GM12865 (cell line): ENCODE measurements at regions not wholly inside any gene's neighbourhood (a gene's known extent, or its start where the extent isn't known, plus 50 kb on each side); places are given as distances from the start of the nearest gene placed in this dataset.

Source experiments
- DNase-seq: peaks from one replicate; pipeline ENCODE4 v3.0.0; 2010; ENCODE audit warnings: low read depth
- H3K4me3 ChIP-seq: 2 replicates; pipeline ENCODE4 v1.5.1; 2011; ENCODE audit warnings: mild to moderate bottlenecking, low read depth, low read length, control low read depth
- CTCF ChIP-seq: IDR thresholded peaks from 2 replicates; pipeline ENCODE4 v1.5.1; 2011; ENCODE audit warnings: low read length, control low read depth, low read depth, inconsistent platforms; ENCODE audit not compliant: insufficient read depth; ENCODE audit errors: missing control alignments

DNA sequence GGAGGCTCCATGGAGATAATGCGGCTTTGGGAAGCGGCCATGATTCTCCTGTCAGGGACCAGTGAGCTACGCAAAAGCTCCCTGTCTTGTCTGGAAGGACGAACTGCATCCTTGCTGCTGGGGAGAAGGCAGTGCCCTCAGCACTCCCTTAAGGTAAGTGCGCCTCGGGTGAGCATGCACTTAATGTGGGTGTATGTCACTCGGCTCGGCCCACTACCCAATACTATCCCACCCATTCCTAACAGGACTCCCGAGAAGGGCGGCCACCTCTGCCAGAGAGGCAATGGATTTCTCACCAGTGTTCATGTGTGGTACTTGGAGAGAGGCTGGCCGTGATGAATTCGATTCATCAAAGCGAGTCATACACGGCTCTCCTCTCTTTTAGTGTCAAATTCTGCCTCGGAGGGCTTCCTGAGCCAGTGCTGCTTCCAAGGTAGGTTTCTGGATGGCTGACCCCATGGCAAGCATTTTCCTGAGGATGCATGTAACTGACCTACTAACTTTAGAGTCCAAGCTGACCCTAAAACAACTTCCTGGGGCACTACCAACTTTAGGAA lies 151.7 kb upstream of the RTL1 start:
- no peak for DNase-seq
- H3K4me3 ChIP-seq = no peak overlapping the region
- TF ChIP-seq CTCF = no peak

DNA sequence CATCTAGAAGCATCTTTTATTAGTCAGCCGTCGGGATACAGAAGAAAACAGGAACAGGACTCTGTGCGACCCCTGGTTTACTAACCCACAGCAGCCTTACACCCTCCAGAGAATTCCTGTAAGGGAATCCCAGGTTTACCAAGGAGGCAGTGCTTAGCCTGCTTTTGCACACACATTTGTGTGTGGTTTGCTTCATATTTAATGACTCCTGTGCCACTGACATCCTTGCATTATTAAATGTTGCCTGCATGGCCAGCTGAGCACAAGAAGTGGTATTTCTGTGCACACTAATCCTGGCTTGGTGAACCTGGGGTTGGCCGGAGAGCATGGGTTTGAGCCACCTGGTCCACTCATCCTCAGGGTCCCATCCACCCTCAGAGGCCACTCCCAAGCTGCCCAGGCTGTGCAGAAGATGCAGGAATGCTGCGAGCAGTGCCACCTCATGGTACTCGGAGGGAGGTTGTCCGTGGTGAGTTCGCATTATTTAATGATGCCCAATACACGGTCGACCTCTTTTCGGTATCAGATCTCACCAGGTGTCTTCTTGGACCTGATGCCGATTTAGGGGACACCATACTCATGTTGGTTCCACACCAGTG lies 152.4 kb upstream of the RTL1 start:
- DNase-seq = no peak
- TF ChIP-seq CTCF = no peak
- H3K4me3 ChIP-seq = no peak overlapping the region

GRCh38 chr14:101056446-101056845 lies 152.9 kb upstream of the RTL1 start:
- no peak for TF ChIP-seq CTCF
- no peak overlapping the region for H3K4me3 ChIP-seq
- DNase-seq = no peak

DNA sequence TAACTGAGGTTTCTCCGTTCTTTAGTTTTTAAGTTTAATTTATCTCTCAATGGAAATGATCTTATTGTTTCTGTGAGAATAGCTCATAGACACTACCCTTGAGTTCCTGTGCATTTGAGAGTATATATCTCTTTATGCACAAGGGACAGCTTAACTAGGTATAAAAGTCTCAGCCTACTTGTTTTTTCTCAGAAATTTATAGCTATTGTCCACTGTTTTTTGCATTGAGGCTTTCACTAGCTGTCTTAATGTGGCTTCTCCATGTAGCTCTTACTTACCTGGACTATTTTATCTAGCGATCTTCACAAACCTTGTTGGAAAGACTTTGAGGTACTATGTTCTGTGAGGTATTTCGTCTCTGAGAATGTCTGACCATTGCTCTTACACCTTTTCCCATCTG lies 153.9 kb upstream of the RTL1 start:
- H3K4me3 ChIP-seq = no peak overlapping the region
- no peak for DNase-seq
- TF ChIP-seq CTCF = no peak

- no peak for DNase-seq
- H3K4me3 ChIP-seq = no peak overlapping the region
- no peak for TF ChIP-seq CTCF
These were observed 155.0 kb upstream of the RTL1 start for GRCh38 chr14:101058571-101058970.

DNA sequence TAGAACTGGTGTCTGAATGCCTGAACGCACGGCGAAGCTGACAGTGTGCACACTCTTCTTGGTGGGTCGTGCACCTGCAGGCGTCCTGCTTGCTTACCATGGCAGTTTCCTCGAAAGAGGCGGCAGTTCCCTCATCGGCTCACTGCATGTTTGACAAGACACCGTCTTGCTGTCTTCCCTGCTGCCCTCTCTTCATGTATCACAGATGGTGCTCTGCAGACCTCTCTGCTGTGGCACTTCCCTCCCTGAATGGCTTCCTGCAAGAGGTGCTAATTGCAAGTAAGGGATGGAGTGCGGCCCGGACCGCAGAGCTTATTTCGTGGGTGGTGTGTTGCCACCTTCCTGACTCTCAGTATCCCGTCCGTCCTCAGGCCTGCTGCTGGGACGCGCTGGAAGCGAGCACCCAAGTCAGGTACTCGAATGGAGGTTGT lies 156.7 kb upstream of the RTL1 start:
- no peak for TF ChIP-seq CTCF
- no peak overlapping the region for H3K4me3 ChIP-seq
- DNase-seq = no peak
